ENCODE measurements at regions not wholly inside any gene's neighbourhood (a gene's known extent, or its start where the extent isn't known, plus 50 kb on each side); places are given as distances from the start of the nearest gene placed in this dataset.
A peak's percentile ranks its signal among the peaks of the same experiment; 100 is the strongest.

GRCh38 chr22:48575618-48576332 is 1251.9 kb downstream of the BRD1 start:
- peak; percentile 58 for DNase-seq (ENCODE audit: low spot score)

DNA sequence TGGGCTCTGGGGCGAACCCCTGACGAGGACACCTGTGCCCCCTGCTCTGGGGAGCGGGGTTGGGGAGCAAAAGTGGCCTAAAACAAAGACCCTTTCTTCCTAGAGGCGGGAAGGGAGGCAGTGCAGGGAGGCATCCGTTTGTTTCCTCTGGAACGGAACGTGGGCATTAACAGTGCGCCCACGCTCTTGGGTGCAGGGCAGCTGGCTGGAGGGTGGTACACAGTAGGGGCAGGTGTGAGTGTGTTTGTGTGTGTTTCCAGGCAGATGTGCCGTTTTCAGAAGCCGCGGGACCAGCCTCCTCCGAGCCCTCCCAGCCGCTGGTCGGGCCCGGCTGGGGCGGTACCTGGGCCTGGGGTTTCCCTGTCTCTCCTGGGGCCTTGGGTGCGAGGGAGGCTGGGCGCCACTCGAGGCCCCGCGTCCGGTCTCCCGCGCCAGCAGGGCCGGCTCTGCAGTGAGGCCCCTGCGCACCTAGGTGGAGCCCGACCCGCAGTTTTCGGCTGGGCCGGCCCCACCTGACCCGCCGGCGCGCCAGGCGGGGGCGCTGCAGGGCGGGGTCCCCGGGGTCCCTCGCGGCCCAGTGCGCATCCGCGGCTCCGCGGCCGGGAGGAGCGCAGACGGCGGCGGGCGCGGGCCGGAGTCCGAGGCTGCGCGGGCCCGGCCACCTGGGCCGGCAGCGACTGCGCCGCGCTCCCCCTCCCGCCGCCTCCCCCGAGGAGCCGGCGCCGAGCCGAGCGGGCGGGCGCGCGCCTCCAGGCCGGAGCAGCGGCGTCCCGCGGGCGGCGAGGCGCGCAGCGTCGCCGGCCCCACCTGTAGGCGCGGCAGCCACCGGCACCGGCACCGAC is 1252.7 kb downstream of the BRD1 start:
- DNase-seq (ENCODE audit: low spot score) = peak; percentile 98

GRCh38 chr22:48573766-48574165 is 1253.9 kb downstream of the BRD1 start:
- DNase-seq (ENCODE audit: low spot score) = no peak

GRCh38 chr22:48572951-48573350 is 1254.7 kb downstream of the BRD1 start:
- DNase-seq (ENCODE audit: low spot score) = no peak

DNA sequence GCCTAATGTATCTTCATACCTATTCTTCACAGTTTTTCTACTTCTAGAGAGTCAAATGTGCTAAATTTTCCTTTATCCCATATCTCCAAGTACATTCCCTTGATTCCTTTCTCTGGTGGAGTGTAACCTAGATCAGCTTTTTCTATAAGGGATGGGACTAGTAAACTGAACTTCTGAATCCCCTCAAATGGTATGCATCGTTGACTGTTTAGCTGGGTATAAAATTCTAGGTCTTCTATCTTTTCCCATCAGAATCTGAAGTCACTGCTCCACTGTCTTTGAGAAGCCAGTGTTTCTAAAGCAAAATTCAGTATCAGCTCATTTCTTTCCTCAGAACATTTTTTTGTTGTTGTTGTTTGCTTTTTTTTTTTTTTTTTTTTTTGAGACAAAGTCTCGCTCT is 1256.8 kb downstream of the BRD1 start:
- DNase-seq (ENCODE audit: low spot score) = no peak

- DNase-seq (ENCODE audit: low spot score) = no peak
Observed at GRCh38 chr22:48569476-48570233, 1258.0 kb downstream of the BRD1 start.

- no peak for DNase-seq (ENCODE audit: low spot score)
Observed at GRCh38 chr22:48568736-48569330, 1258.8 kb downstream of the BRD1 start.

- DNase-seq (ENCODE audit: low spot score) = no peak
Observed at GRCh38 chr22:48567213-48567975, 1260.3 kb downstream of the BRD1 start.

- DNase-seq (ENCODE audit: low spot score) = no peak
Observed at GRCh38 chr22:48566741-48567140, 1260.9 kb downstream of the BRD1 start.

DNA sequence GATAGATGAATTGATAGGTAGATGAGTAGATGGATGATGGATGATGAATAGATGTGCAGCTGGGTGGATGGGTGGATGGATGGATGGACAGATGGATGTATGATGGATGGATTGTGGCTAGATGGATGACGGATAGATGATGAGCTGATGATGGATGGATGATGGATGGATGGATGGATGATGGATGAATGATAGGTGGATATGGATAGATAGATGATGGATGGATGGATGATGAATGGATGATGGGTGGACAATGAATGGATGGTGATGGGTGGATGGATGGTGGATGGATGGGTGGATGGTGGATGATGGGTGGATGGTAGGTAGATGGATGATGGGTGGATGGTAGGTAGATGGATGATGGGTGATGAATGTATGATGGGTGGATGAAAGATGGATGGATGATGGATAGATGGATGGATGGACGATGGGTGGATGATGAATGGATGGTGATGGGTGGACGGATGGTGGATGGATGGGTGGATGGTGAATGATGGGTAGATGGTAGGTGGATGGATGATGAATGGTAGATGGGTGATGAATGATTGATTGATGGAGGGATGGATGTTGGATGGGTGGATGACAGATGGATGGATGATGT is 1261.7 kb downstream of the BRD1 start:
- no peak for DNase-seq (ENCODE audit: low spot score)

GRCh38 chr22:48564995-48565394 is 1262.7 kb downstream of the BRD1 start:
- no peak for DNase-seq (ENCODE audit: low spot score)

GRCh38 chr22:48563966-48564330 is 1263.7 kb downstream of the BRD1 start:
- no peak for DNase-seq (ENCODE audit: low spot score)

GRCh38 chr22:48563118-48563965 is 1264.3 kb downstream of the BRD1 start:
- no peak for DNase-seq (ENCODE audit: low spot score)

- DNase-seq (ENCODE audit: low spot score) = no peak
Observed at GRCh38 chr22:48561676-48562075, 1266.0 kb downstream of the BRD1 start.

DNA sequence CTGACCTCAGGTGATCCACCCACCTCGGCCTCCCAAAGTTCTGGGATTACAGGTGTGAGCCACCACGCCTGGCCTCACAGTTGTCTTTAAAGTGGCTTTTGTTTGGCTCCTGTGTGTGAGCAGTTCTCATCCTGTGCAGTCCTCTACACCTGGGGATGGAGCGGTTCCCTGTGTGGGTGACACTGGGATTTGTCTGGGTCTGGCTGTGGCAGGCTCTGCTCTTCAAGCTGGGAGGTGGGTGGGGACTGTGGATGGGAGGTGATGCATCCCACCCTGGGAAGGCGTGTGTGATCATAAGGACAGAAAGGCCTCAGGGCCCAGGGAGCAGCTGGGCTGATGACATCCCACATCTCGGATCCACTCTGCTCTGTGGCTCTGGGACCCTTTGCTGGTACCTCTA is 1266.8 kb downstream of the BRD1 start:
- DNase-seq (ENCODE audit: low spot score) = no peak

GRCh38 chr22:48560389-48560751 is 1267.3 kb downstream of the BRD1 start:
- no peak for DNase-seq (ENCODE audit: low spot score)

DNA sequence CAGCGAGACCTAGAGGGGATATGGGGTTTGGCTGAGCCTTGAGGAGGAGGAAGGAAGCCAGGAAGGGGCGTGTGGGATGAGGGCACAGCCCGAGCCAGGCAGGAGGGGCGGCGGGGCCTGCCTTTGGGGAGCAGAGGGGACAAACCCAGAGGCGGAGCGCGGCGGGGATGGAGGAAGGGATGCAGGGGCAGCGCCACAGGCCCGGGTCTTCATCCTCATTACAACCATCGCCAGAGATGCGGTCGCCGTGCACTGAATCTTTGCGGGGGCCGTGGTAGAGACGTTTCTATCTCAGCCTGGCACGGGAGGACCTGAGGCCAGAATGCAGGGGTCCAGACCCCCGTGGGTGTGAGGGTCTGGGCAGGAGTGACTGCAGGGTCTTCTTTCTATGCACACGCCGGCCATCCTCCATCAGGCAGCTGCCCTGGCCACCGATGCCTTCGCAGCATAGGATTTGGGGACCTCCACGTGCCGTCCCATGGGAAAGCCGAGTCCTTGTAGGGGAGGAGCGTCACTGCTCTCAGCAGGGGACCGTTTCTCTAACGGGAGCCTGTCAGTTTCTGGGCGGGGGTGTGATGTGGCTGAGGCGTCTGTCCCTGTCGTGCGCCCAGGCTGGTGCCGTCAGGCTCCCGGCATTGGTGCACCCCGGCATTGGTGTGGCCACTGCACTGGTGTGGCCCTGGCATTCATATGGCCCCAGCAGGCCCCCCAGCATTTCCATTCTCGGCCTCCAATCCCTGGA is 1267.9 kb downstream of the BRD1 start:
- DNase-seq (ENCODE audit: low spot score) = no peak

GRCh38 chr22:48558606-48559402 is 1268.9 kb downstream of the BRD1 start:
- no peak for DNase-seq (ENCODE audit: low spot score)

GRCh38 chr22:48558016-48558415 is 1269.7 kb downstream of the BRD1 start:
- DNase-seq (ENCODE audit: low spot score) = no peak

Data from iPS-NIHi11 (cell line).